LNCaP clone FGC (cell line): ENCODE measurements at regions not wholly inside any gene's neighbourhood (a gene's known extent, or its start where the extent isn't known, plus 50 kb on each side); places are given as distances from the start of the nearest gene placed in this dataset.

Experiments
- DNase-seq: peaks from one replicate; pipeline ENCODE4 v3.0.0-alpha.2; 2011; ENCODE audit warnings: low read depth
- H3K4me3 ChIP-seq: 2 replicates; pipeline ENCODE4 v1.5.1; 2011; ENCODE audit warnings: mild to moderate bottlenecking, low read depth, low read length, control low read depth
- CTCF ChIP-seq: IDR thresholded peaks from 2 replicates; pipeline ENCODE4 v1.5.1; 2012; ENCODE audit warnings: mild to moderate bottlenecking; ENCODE audit not compliant: control insufficient read depth, insufficient read depth; ENCODE audit errors: extremely low read depth

- H3K4me3 ChIP-seq = no peak overlapping the region
- peak; percentile 97 for DNase-seq
- no peak for TF ChIP-seq CTCF
Measured at GRCh38 chr10:3853547-3854303, 68.7 kb upstream of the KLF6 start.

GRCh38 chr10:3853016-3853415 lies 68.0 kb upstream of the KLF6 start:
- no peak for DNase-seq
- H3K4me3 ChIP-seq = no peak overlapping the region
- no peak for TF ChIP-seq CTCF

DNA sequence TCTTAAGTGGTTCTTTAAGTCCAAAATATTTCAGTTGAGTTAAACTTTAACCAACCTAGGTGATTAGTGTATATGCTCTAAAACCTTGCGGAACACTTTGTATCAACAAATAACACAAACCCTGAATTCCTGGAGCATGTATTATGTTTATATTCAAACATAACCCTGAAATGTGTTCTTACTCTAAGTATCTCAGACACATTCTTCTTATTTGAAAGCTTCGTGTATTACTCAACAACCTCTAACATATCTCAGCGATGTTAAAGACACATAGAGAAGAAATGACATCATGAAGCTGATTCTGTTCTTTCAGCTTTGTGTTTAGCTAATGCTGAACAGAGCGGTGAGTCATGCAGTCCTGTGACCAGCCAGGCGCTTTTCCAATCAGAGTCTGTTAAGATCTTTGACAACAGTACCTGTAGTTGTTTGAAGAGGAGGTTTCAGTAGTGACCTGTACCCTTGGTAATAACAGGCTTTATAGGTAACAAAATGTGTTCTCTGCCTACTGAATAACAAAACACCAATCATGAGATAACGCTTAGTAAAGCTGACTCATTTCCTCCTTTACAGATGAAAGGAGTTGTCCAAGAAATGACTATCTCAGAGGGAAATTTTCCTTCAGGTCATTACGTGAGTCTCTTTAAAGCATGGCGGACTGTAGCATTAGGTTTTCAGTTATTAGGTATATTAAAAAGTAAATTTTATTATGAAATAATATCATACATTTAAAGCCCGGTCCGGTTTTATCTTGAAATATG lies 67.3 kb upstream of the KLF6 start:
- peak; percentile 100 for DNase-seq
- no peak overlapping the region; the same call in 1 of the 2 replicates for H3K4me3 ChIP-seq
- TF ChIP-seq CTCF = no peak

- H3K4me3 ChIP-seq = no peak overlapping the region
- TF ChIP-seq CTCF = no peak
- peak; percentile 71 for DNase-seq
Measured at GRCh38 chr10:3850999-3851937, 66.3 kb upstream of the KLF6 start.

DNA sequence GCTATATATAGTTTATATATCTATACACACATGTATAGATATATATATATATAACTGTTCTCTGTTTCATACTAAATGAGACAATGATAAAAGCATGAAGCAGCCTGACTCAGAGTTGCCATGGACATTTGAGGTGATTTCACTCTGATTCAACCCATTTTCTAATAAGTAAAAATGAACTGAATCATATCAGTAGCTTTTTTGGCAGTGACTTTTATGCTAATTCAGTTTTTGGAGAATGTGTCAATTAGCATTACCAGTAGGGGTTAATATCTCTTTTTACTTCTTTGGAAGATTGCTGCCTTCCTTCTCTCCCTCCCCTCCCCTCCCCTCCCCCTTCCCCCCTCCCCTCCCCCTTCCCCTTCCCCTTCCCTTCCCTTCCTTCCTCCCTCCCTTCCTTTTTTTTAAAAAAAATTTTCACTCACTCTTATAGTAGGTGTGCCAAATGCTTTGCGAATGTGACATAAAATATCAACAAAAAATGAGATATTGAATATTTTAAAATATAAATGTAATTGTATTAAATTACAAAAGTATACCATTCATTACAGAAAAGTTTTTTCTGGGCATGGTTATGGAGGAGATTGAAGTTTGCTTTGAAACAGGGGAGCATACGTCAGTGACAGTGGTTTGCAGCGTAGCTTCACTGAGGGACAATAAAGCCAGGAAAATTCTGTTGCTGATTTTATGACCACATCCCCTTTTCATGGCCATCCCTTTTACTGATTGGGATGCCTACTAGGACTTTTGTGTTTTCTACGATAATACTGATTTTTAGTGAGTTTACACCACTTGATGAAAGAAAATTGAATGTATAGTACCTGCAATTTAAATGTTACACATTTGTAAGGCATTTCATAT lies 64.0 kb upstream of the KLF6 start:
- DNase-seq = no peak
- no peak overlapping the region for H3K4me3 ChIP-seq
- TF ChIP-seq CTCF = no peak
